Fibroblast of skin of scalp (primary cell): ENCODE measurements at regions not wholly inside any gene's neighbourhood (a gene's known extent, or its start where the extent isn't known, plus 50 kb on each side); places are given as distances from the start of the nearest gene placed in this dataset.

ENCODE experiments used
- DNase-seq: peaks from one replicate; pipeline ENCODE4 v3.0.0-alpha.2; 2013

- DNase-seq = no peak
Observed at GRCh38 chr12:66971816-66972215, 292.9 kb upstream of the GRIP1 start.

- no peak for DNase-seq
Observed at GRCh38 chr12:66976526-66976925, 292.6 kb upstream of the CAND1 start.

GRCh38 chr12:66978802-66979201, 290.4 kb upstream of the CAND1 start:
- DNase-seq = no peak

- DNase-seq = no peak
Observed at GRCh38 chr12:66979251-66979650, 289.9 kb upstream of the CAND1 start.

- no peak for DNase-seq
Observed at GRCh38 chr12:66984077-66984476, 285.1 kb upstream of the CAND1 start.

GRCh38 chr12:66984962-66985361, 284.2 kb upstream of the CAND1 start:
- DNase-seq = no peak

GRCh38 chr12:66999141-66999540, 270.0 kb upstream of the CAND1 start:
- no peak for DNase-seq

GRCh38 chr12:67001251-67001650, 267.9 kb upstream of the CAND1 start:
- DNase-seq = no peak

GRCh38 chr12:67002720-67003119, 266.4 kb upstream of the CAND1 start:
- no peak for DNase-seq

GRCh38 chr12:67006610-67007009, 262.5 kb upstream of the CAND1 start:
- DNase-seq = no peak

GRCh38 chr12:67014642-67015041, 254.5 kb upstream of the CAND1 start:
- DNase-seq = no peak

- DNase-seq = no peak
Observed at GRCh38 chr12:67018105-67018504, 251.1 kb upstream of the CAND1 start.

GRCh38 chr12:67019070-67019469, 250.1 kb upstream of the CAND1 start:
- DNase-seq = no peak

GRCh38 chr12:67025543-67026114, 243.5 kb upstream of the CAND1 start:
- peak; percentile 33 for DNase-seq

GRCh38 chr12:67026487-67027246, 242.5 kb upstream of the CAND1 start:
- DNase-seq = no peak

GRCh38 chr12:67028529-67028928, 240.6 kb upstream of the CAND1 start:
- DNase-seq = no peak

GRCh38 chr12:67034110-67034879, 234.9 kb upstream of the CAND1 start:
- peak; percentile 27 for DNase-seq

GRCh38 chr12:67035121-67035520, 234.0 kb upstream of the CAND1 start:
- no peak for DNase-seq

GRCh38 chr12:67038486-67038885, 230.7 kb upstream of the CAND1 start:
- no peak for DNase-seq

- no peak for DNase-seq
Observed at GRCh38 chr12:67039995-67040860, 228.9 kb upstream of the CAND1 start.

- DNase-seq = no peak
Observed at GRCh38 chr12:67040861-67041137, 228.4 kb upstream of the CAND1 start.

GRCh38 chr12:67042697-67043131, 226.4 kb upstream of the CAND1 start:
- no peak for DNase-seq

GRCh38 chr12:67043771-67044170, 225.4 kb upstream of the CAND1 start:
- no peak for DNase-seq
